GM23248 (cell line): ENCODE measurements at regions not wholly inside any gene's neighbourhood (a gene's known extent, or its start where the extent isn't known, plus 50 kb on each side); places are given as distances from the start of the nearest gene placed in this dataset.

Source experiments
- DNase-seq: peaks from one replicate; pipeline ENCODE4 v3.0.0-alpha.2; 2015
- H2AFZ ChIP-seq: fragments of 200-600 bp; sonication (generic); 2 replicates; pipeline ENCODE4 v1.6.1; 2016; ENCODE audit warnings: antibody characterized with exemption
- H3F3A ChIP-seq: fragments of 200-600 bp; sonication (generic); 2 replicates; pipeline ENCODE4 v1.6.1; 2016; ENCODE audit warnings: mild to moderate bottlenecking, antibody characterized with exemption, mixed run types; ENCODE audit not compliant: insufficient read depth
- H3K27ac ChIP-seq: fragments of 200-600 bp; sonication (generic); 2 replicates; pipeline ENCODE4 v1.5.1; 2016; ENCODE audit warnings: mild to moderate bottlenecking
- H3K27me3 ChIP-seq: fragments of 200-600 bp; sonication (generic); replicated peaks from 2 replicates; pipeline ENCODE4 v1.6.1; 2016; ENCODE audit warnings: mild to moderate bottlenecking; ENCODE audit not compliant: insufficient read depth
- H3K36me3 ChIP-seq: fragments of 200-600 bp; sonication (generic); 2 replicates; pipeline ENCODE4 v1.6.1; 2016; ENCODE audit warnings: low read depth, mild to moderate bottlenecking
- H3K4me1 ChIP-seq: fragments of 200-600 bp; sonication (generic); 2 replicates; pipeline ENCODE4 v1.6.1; 2016; ENCODE audit warnings: mild to moderate bottlenecking; ENCODE audit not compliant: insufficient read depth
- H3K4me2 ChIP-seq: fragments of 200-600 bp; sonication (generic); one replicate; pipeline ENCODE4 v1.6.1; 2016; ENCODE audit warnings: mild to moderate bottlenecking; ENCODE audit not compliant: unreplicated experiment
- H3K4me3 ChIP-seq: fragments of 200-600 bp; sonication (generic); 2 replicates; pipeline ENCODE4 v1.5.1; 2016; ENCODE audit warnings: mild to moderate bottlenecking
- H3K79me2 ChIP-seq: fragments of 200-600 bp; sonication (generic); 2 replicates; pipeline ENCODE4 v1.6.1; 2016; ENCODE audit warnings: mild to moderate bottlenecking; ENCODE audit not compliant: insufficient read depth
- H3K9ac ChIP-seq: fragments of 200-600 bp; sonication (generic); 2 replicates; pipeline ENCODE4 v1.6.1; 2016; ENCODE audit warnings: mild to moderate bottlenecking
- H3K9me2 ChIP-seq: fragments of 200-600 bp; sonication (generic); 2 replicates; pipeline ENCODE4 v1.6.1; 2016; ENCODE audit warnings: mixed run types, mild to moderate bottlenecking, moderate library complexity; ENCODE audit not compliant: insufficient read depth
- H3K9me3 ChIP-seq: fragments of 200-600 bp; sonication (generic); one replicate; pipeline ENCODE4 v1.6.1; 2017; ENCODE audit warnings: low read depth
- H4K20me1 ChIP-seq: fragments of 200-600 bp; sonication (generic); 2 replicates; pipeline ENCODE4 v1.6.0; 2016; ENCODE audit not compliant: insufficient read depth
- EZH2 ChIP-seq: fragments of 200-600 bp; sonication (generic); IDR thresholded peaks from 2 replicates; pipeline ENCODE4 v1.6.1; 2018; ENCODE audit warnings: antibody characterized with exemption, mild to moderate bottlenecking; ENCODE audit not compliant: insufficient read depth, poor library complexity, severe bottlenecking
- EZH2phosphoT487 ChIP-seq: fragments of 200-600 bp; sonication (generic); IDR thresholded peaks from 2 replicates; pipeline ENCODE4 v1.6.1; 2018; ENCODE audit warnings: antibody characterized with exemption, moderate library complexity, mild to moderate bottlenecking, low read depth; ENCODE audit not compliant: insufficient read depth
- WGBS, 2 experiments: methylation state at CpG; one replicate each; pipeline ENCODE4 v1.1.6; 2015 to 2017; ENCODE audit warnings: low lambda C conversion rate in 2 of 2, low coverage in 1 of 2; ENCODE audit errors: missing lambda C conversion rate in 2 of 2; 5-methylcytosine and 5-hydroxymethylcytosine counted together
- in situ Hi-C: fragments of 300-500 bp; cut with MboI; formaldehyde crosslinking; loops from 2 replicates; pipeline ENCODE4 v1.15.0; 2020

- Histone ChIP-seq H3K4me2 (no peak overlapping the region), H3K9me3 (no peaks in the 10 kb centered on the region), H4K20me1 (no peaks in the 10 kb centered on the region), H3K36me3 (no peaks in the 10 kb centered on the region), H3K9ac (no peak overlapping the region), H3K79me2 (no peaks in the 10 kb centered on the region), H3K9me2 (no peaks in the 10 kb centered on the region), H2AFZ (no peak overlapping the region), H3F3A (no peaks in the 10 kb centered on the region), H3K27me3 (no peaks in the 10 kb centered on the region), H3K4me3 (no peak overlapping the region), H3K27ac (no peak overlapping the region), H3K4me1 (no peaks in the 10 kb centered on the region)
- DNase-seq, result peak; percentile 18
- no peak for TF ChIP-seq EZH2
- no peak for TF ChIP-seq EZH2phosphoT487
- WGBS, 2 experiments, result 4 to 11% methylated on average over 3 of the region's 3 CpGs
- in situ Hi-C loops, result no loop called here
Measured at GRCh38 chr7:127486654-127487053, 94.1 kb upstream of the ZNF800 start.

GRCh38 chr7:127485482-127485881 is 93.0 kb upstream of the ZNF800 start:
- H3F3A ChIP-seq, result no peaks in the 10 kb centered on the region
- H3K27ac ChIP-seq, result no peak overlapping the region
- H3K4me1 ChIP-seq, result no peaks in the 10 kb centered on the region
- H3K4me2 ChIP-seq, result no peak overlapping the region
- H3K9ac ChIP-seq, result no peak overlapping the region
- no peak for DNase-seq
- no peak overlapping the region for H2AFZ ChIP-seq
- 0 out of 2 replicates have a peak, but pooled peaks cover 3% of the 10 kb centered on the region for H3K27me3 ChIP-seq
- no peaks in the 10 kb centered on the region for H3K79me2 ChIP-seq
- no peaks in the 10 kb centered on the region for H3K9me2 ChIP-seq
- TF ChIP-seq EZH2, result no peak
- no peak for TF ChIP-seq EZH2phosphoT487
- in situ Hi-C loops, result no loop called here
- H4K20me1 ChIP-seq, result no peaks in the 10 kb centered on the region
- H3K36me3 ChIP-seq, result no peaks in the 10 kb centered on the region
- H3K4me3 ChIP-seq, result no peak overlapping the region
- no peaks in the 10 kb centered on the region for H3K9me3 ChIP-seq

GRCh38 chr7:127484954-127485353 is 92.4 kb upstream of the ZNF800 start:
- Histone ChIP-seq H3K4me2 (no peak overlapping the region), H4K20me1 (no peaks in the 10 kb centered on the region), H3K9me3 (no peaks in the 10 kb centered on the region), H3K9me2 (no peaks in the 10 kb centered on the region), H2AFZ (no peak overlapping the region), H3F3A (no peaks in the 10 kb centered on the region), H3K27me3 (0 out of 2 replicates have a peak, but pooled peaks cover 6% of the 10 kb centered on the region), H3K36me3 (no peaks in the 10 kb centered on the region), H3K4me1 (no peaks in the 10 kb centered on the region), H3K27ac (no peak overlapping the region), H3K9ac (no peak overlapping the region), H3K79me2 (no peaks in the 10 kb centered on the region), H3K4me3 (no peak overlapping the region)
- 27 to 35% methylated on average over 6 of the region's 6 CpGs for WGBS, 2 experiments
- no peak for DNase-seq
- TF ChIP-seq EZH2 (no peak), EZH2phosphoT487 (no peak)
- in situ Hi-C loops, result no loop called here

GRCh38 chr7:127478461-127478860 is 86.0 kb upstream of the ZNF800 start:
- Histone ChIP-seq H3K9me2 (no peaks in the 10 kb centered on the region), H2AFZ (no peak overlapping the region), H3K4me1 (no peaks in the 10 kb centered on the region), H3K79me2 (no peaks in the 10 kb centered on the region), H3K27ac (no peak overlapping the region), H3K9ac (no peak overlapping the region), H3K4me2 (no peak overlapping the region), H3K27me3 (peaks cover 20% of the 10 kb centered on the region; the same call in 1 of the 2 replicates), H3K4me3 (no peak overlapping the region), H3K36me3 (no peaks in the 10 kb centered on the region), H3F3A (no peaks in the 10 kb centered on the region), H3K9me3 (no peaks in the 10 kb centered on the region), H4K20me1 (no peaks in the 10 kb centered on the region)
- in situ Hi-C loops, result no loop called here
- DNase-seq, result no peak
- WGBS, 2 experiments, result 13 to 20% methylated on average over 2 of the region's 2 CpGs
- TF ChIP-seq EZH2, result no peak
- no peak for TF ChIP-seq EZH2phosphoT487

- no peak overlapping the region for H2AFZ ChIP-seq
- no peak overlapping the region for H3K4me2 ChIP-seq
- H3K9me2 ChIP-seq, result no peaks in the 10 kb centered on the region
- no peaks in the 10 kb centered on the region for H3K36me3 ChIP-seq
- H3K9me3 ChIP-seq, result no peaks in the 10 kb centered on the region
- H3K27ac ChIP-seq, result no peak overlapping the region
- 0% methylated on average over 1 of the region's 1 CpG for WGBS, 2 experiments
- no peak overlapping the region for H3K9ac ChIP-seq
- H3F3A ChIP-seq, result no peaks in the 10 kb centered on the region
- no peak for DNase-seq
- no peaks in the 10 kb centered on the region for H4K20me1 ChIP-seq
- in situ Hi-C loops, result no loop called here
- TF ChIP-seq EZH2phosphoT487 (no peak), EZH2 (no peak)
- H3K79me2 ChIP-seq, result no peaks in the 10 kb centered on the region
- H3K27me3 ChIP-seq, result peaks cover 20% of the 10 kb centered on the region; the same call in 1 of the 2 replicates
- no peaks in the 10 kb centered on the region for H3K4me1 ChIP-seq
- H3K4me3 ChIP-seq, result no peak overlapping the region
Measured at GRCh38 chr7:127478024-127478355, 85.5 kb upstream of the ZNF800 start.
